GM23248 (cell line): ENCODE measurements at regions not wholly inside any gene's neighbourhood (a gene's known extent, or its start where the extent isn't known, plus 50 kb on each side); places are given as distances from the start of the nearest gene placed in this dataset.

ENCODE experiments used
- EZH2 ChIP-seq: fragments of 200-600 bp; sonication (generic); IDR thresholded peaks from 2 replicates; pipeline ENCODE4 v1.6.1; 2018; ENCODE audit warnings: antibody characterized with exemption, mild to moderate bottlenecking; ENCODE audit not compliant: insufficient read depth, poor library complexity, severe bottlenecking
- EZH2phosphoT487 ChIP-seq: fragments of 200-600 bp; sonication (generic); IDR thresholded peaks from 2 replicates; pipeline ENCODE4 v1.6.1; 2018; ENCODE audit warnings: antibody characterized with exemption, moderate library complexity, mild to moderate bottlenecking, low read depth; ENCODE audit not compliant: insufficient read depth

DNA sequence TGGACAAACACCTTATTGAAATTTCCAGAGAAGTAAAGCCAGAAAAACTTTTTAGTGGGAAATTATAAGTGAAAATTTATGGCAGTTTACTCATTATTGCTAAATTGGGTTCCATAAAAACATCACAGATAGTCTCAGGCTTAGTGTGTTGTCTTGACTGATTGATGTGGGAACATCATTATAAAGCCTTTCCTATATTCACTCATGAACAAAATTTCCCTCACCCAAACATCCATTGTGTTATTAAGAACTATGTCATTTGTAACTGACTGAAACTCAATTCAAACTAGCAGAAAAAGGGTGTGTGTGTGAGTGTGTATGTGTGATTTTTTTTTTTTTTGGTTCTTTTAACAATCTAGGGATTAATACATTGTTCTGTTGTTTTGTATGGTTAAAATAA lies 143.7 kb upstream of the SEMA6A start:
- no peak for TF ChIP-seq EZH2
- no peak for TF ChIP-seq EZH2phosphoT487
